NT2/D1 (cell line): ENCODE measurements at regions not wholly inside any gene's neighbourhood (a gene's known extent, or its start where the extent isn't known, plus 50 kb on each side); places are given as distances from the start of the nearest gene placed in this dataset.

Experiments
- SUZ12 ChIP-seq: IDR thresholded peaks from 2 replicates; pipeline ENCODE4 v1.6.1; 2011; ENCODE audit not compliant: insufficient read length, insufficient read depth; ENCODE audit errors: extremely low read depth
- YY1 ChIP-seq: IDR thresholded peaks from 2 replicates; pipeline ENCODE4 v1.6.1; 2011; ENCODE audit not compliant: insufficient read length, insufficient read depth
- ZNF274 ChIP-seq: IDR thresholded peaks from 2 replicates; pipeline ENCODE4 v1.6.1; 2011; ENCODE audit warnings: mild to moderate bottlenecking, low read depth, low read length

DNA sequence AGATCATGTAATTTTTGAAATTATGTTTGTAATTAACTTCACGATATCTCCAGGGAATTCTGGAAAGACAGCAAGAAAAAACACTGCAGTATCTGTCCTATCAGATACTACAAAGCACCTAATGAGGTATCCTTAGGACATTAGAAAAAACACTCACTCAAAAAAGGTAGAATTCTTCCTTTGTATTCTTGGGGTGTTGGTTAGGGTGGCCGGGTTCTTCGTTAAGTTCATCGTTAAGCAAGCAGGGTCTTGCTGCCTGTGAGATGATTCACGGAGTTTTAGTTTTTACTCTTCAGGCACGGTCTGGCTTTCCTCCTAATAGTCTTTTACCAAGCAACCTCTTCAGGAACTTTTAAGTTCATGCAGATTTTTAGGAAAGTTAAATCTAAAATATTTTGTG, 91.4 kb upstream of the IRX4 start:
- TF ChIP-seq SUZ12, result no peak
- no peak for TF ChIP-seq ZNF274
- no peak for TF ChIP-seq YY1
